D721Med (cell line): ENCODE measurements at regions not wholly inside any gene's neighbourhood (a gene's known extent, or its start where the extent isn't known, plus 50 kb on each side); places are given as distances from the start of the nearest gene placed in this dataset.

Source experiments
- DNase-seq: peaks from one replicate; pipeline ENCODE4 v3.0.0; 2011; ENCODE audit warnings: low spot score; ENCODE audit not compliant: insufficient read length
- FAIRE-seq: peaks from 2 replicates; lab custom pipeline; 2011; peaks lifted over from hg19 to GRCh38; lab: Jason Lieb, UNC
- CTCF ChIP-seq: IDR thresholded peaks from 2 replicates; pipeline ENCODE4 v1.5.1; 2012; ENCODE audit warnings: mild to moderate bottlenecking, control low read depth; ENCODE audit not compliant: insufficient read depth; ENCODE audit errors: missing control alignments

- no peak for DNase-seq
- TF ChIP-seq CTCF: no peak
- FAIRE-seq: no peak
These were observed 152.6 kb upstream of the PFKP start for GRCh38 chr10:2914741-2915140.

GRCh38 chr10:2913474-2913873 lies 153.9 kb upstream of the PFKP start:
- no peak for TF ChIP-seq CTCF
- no peak for FAIRE-seq
- DNase-seq: no peak

- FAIRE-seq: no peak
- no peak for DNase-seq
- no peak for TF ChIP-seq CTCF
These were observed 156.7 kb upstream of the PFKP start for GRCh38 chr10:2910656-2911055.

GRCh38 chr10:2909921-2910320 lies 157.4 kb upstream of the PFKP start:
- no peak for TF ChIP-seq CTCF
- FAIRE-seq (no peak), DNase-seq (no peak)

- TF ChIP-seq CTCF: no peak
- no peak for DNase-seq
These were observed 158.3 kb upstream of the PFKP start for GRCh38 chr10:2908851-2909630.

GRCh38 chr10:2906974-2907373 lies 160.4 kb upstream of the PFKP start:
- DNase-seq (no peak), FAIRE-seq (peak; percentile 89)
- TF ChIP-seq CTCF: no peak

More at GRCh38 chr10:2908851-2909630, 158.3 kb upstream of the PFKP start:
- no peak for FAIRE-seq

- FAIRE-seq: no peak
These were observed 161.5 kb upstream of the PFKP start for GRCh38 chr10:2905851-2906250.

More at GRCh38 chr10:2905851-2906250, 161.5 kb upstream of the PFKP start:
- DNase-seq: no peak
- TF ChIP-seq CTCF: no peak
